Spleen (tissue), 11 donors: ENCODE measurements at regions not wholly inside any gene's neighbourhood (a gene's known extent, or its start where the extent isn't known, plus 50 kb on each side); places are given as distances from the start of the nearest gene placed in this dataset.

Source experiments
- DNase-seq: peaks from one replicate; pipeline ENCODE4 v3.0.0-alpha.2; 2020
- H3K27ac ChIP-seq, 8 donors: fragments of 200-600 bp; sonication (generic) in 7 of 8; 1 replicate in 4 of 8; 2 replicates in 4 of 8; pipeline versions ENCODE4 v1.5.0 to v1.8.0; 2016 to 2021; ENCODE audit warnings: inconsistent platforms in 4 of 8, mild to moderate bottlenecking in 4 of 8, moderate library complexity in 1 of 8
- H3K27me3 ChIP-seq, 7 donors: fragments of 200-600 bp; sonication (generic) in 6 of 7; replicated peaks in 1 of 7; 1 replicate in 4 of 7; 2 replicates in 3 of 7; pipeline versions ENCODE4 v1.5.0 to v1.8.0; 2016 to 2021; ENCODE audit warnings: inconsistent platforms in 3 of 7, mild to moderate bottlenecking in 1 of 7
- H3K36me3 ChIP-seq, 6 donors: fragments of 200-600 bp; sonication (generic) in 5 of 6; 1 replicate in 4 of 6; 2 replicates in 2 of 6; pipeline versions ENCODE4 v1.5.0 to v1.8.0; 2016 to 2021; ENCODE audit warnings: inconsistent platforms in 2 of 6
- H3K4me1 ChIP-seq, 6 donors: fragments of 200-600 bp; sonication (generic) in 5 of 6; 1 replicate in 3 of 6; 2 replicates in 3 of 6; pipeline versions ENCODE4 v1.5.0 to v1.8.0; 2016 to 2021; ENCODE audit warnings: inconsistent platforms in 3 of 6
- H3K4me3 ChIP-seq, 8 donors: fragments of 200-600 bp; sonication (generic) in 7 of 8; 1 replicate in 4 of 8; 2 replicates in 4 of 8; pipeline versions ENCODE4 v1.5.0 to v1.8.0; 2016 to 2021; ENCODE audit warnings: inconsistent platforms in 4 of 8, mild to moderate bottlenecking in 4 of 8, moderate library complexity in 2 of 8
- H3K9me3 ChIP-seq, 8 donors: fragments of 200-600 bp; sonication (generic) in 7 of 8; 1 replicate in 4 of 8; 2 replicates in 4 of 8; pipeline versions ENCODE4 v1.5.0 to v1.8.0; 2016 to 2021; ENCODE audit warnings: inconsistent platforms in 4 of 8
- POLR2A ChIP-seq, 3 donors: fragments of 450-650 bp; IDR thresholded peaks; one replicate each; pipeline ENCODE4 v1.5.1; 2017; ENCODE audit warnings: antibody characterized with exemption in 3 of 3, mild to moderate bottlenecking in 1 of 3
- POLR2AphosphoS5 ChIP-seq, 3 donors: sonication (generic); formaldehyde crosslinking; IDR thresholded peaks; one replicate each; pipeline ENCODE4 v1.5.1; 2017; ENCODE audit warnings: antibody characterized with exemption in 3 of 3
- WGBS, 5 donors: extraction: QIAGEN DNeasy Blood & Tissue Kit in 3 of 5; methylation state at CpG; one replicate each; pipeline versions ENCODE4 v1.1.5 to v1.1.7; 2013 to 2018; 5-methylcytosine and 5-hydroxymethylcytosine counted together
- intact Hi-C: fragments of 100-400 bp; cut with DNase I; formaldehyde crosslinking; loops from one replicate; pipeline ENCODE4 v1.15.0; 2023; ENCODE audit warnings: low total_unique reads
- TF ChIP-seq, protein P1 (sequence below), 11 experiments: fragments of 200-600 bp in 7 of 11; fragments of 450-650 bp in 4 of 11; sonication (generic) in 4 of 11; IDR thresholded peaks in 8 of 11; conservative IDR thresholded peaks in 3 of 11; 1 replicate in 7 of 11; 2 replicates in 4 of 11; pipeline versions ENCODE4 v1.4.0 to v1.8.0; 2016 to 2021; ENCODE audit warnings: antibody characterized with exemption in 11 of 11, inconsistent platforms in 4 of 11, mild to moderate bottlenecking in 1 of 11
- donor health status: healthy with polysubstance abuse.
- donor health status: DM: no; HTN: no; CAD: no; lungs with moderate emphysema.
- donor health status: DM: no; HTN: no; CAD: no.
- donor health status: Bipolar disorder and iron deficiency.
- donor health status: healthy.
- donor health status: DM: no; HTN: no; CAD: no.
- donor health status: DM: yes; HTN: yes; CAD: no.

- no peak overlapping the region for H3K27ac ChIP-seq
- H3K27me3 ChIP-seq = no peaks in the 10 kb centered on the region
- intact Hi-C loops = no loop called here
- H3K4me3 ChIP-seq = no peak overlapping the region
- TF ChIP-seq, protein P1, sequence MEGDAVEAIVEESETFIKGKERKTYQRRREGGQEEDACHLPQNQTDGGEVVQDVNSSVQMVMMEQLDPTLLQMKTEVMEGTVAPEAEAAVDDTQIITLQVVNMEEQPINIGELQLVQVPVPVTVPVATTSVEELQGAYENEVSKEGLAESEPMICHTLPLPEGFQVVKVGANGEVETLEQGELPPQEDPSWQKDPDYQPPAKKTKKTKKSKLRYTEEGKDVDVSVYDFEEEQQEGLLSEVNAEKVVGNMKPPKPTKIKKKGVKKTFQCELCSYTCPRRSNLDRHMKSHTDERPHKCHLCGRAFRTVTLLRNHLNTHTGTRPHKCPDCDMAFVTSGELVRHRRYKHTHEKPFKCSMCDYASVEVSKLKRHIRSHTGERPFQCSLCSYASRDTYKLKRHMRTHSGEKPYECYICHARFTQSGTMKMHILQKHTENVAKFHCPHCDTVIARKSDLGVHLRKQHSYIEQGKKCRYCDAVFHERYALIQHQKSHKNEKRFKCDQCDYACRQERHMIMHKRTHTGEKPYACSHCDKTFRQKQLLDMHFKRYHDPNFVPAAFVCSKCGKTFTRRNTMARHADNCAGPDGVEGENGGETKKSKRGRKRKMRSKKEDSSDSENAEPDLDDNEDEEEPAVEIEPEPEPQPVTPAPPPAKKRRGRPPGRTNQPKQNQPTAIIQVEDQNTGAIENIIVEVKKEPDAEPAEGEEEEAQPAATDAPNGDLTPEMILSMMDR (IDR thresholded peaks at IDR 0.05 in 8 of 11, conservative IDR thresholded peaks at IDR 0.05 in 3 of 11) = no peak
- TF ChIP-seq POLR2A (IDR thresholded peaks at IDR 0.05) (no peak), POLR2AphosphoS5 (IDR thresholded peaks at IDR 0.05) (no peak)
- no peaks in the 10 kb centered on the region for H3K36me3 ChIP-seq
- H3K4me1 ChIP-seq = peaks cover 0 to 6% (median 0%) of the 10 kb centered on the region in 6 donors
- H3K9me3 ChIP-seq = no peaks in the 10 kb centered on the region
- WGBS, 5 donors = 78 to 98% (median 91%) methylated on average over 2 of the region's 2 CpGs
- DNase-seq = no peak
Observed at GRCh38 chr3:40852712-40853111, 328.0 kb downstream of the ZNF621 start.

- Histone ChIP-seq H3K4me1 (peaks cover 0 to 6% (median 0%) of the 10 kb centered on the region in 6 donors), H3K27ac (no peak overlapping the region), H3K36me3 (no peaks in the 10 kb centered on the region), H3K9me3 (no peaks in the 10 kb centered on the region), H3K27me3 (no peaks in the 10 kb centered on the region), H3K4me3 (no peak overlapping the region)
- intact Hi-C loops = no loop called here
- TF ChIP-seq, protein P1 (IDR thresholded peaks at IDR 0.05 in 8 of 11, conservative IDR thresholded peaks at IDR 0.05 in 3 of 11) = no peak
- TF ChIP-seq POLR2AphosphoS5 (IDR thresholded peaks at IDR 0.05) (no peak), POLR2A (IDR thresholded peaks at IDR 0.05) (no peak)
- no peak for DNase-seq
- WGBS, 5 donors = 89 to 94% (median 92%) methylated on average over 4 of the region's 4 CpGs
Observed at GRCh38 chr3:40853474-40853873, 328.7 kb downstream of the ZNF621 start.

- no peak for DNase-seq
- Histone ChIP-seq H3K4me3 (no peak overlapping the region), H3K36me3 (no peaks in the 10 kb centered on the region), H3K27ac (no peak overlapping the region), H3K27me3 (no peaks in the 10 kb centered on the region), H3K9me3 (no peaks in the 10 kb centered on the region), H3K4me1 (peaks cover 0 to 5% (median 0%) of the 10 kb centered on the region in 6 donors)
- 87 to 97% (median 90%) methylated on average over 1 of the region's 1 CpG for WGBS, 5 donors
- TF ChIP-seq POLR2A (IDR thresholded peaks at IDR 0.05) (no peak), POLR2AphosphoS5 (IDR thresholded peaks at IDR 0.05) (no peak)
- TF ChIP-seq, protein P1 (IDR thresholded peaks at IDR 0.05 in 8 of 11, conservative IDR thresholded peaks at IDR 0.05 in 3 of 11) = no peak
- intact Hi-C loops = no loop called here
Observed at GRCh38 chr3:40855871-40856270, 331.1 kb downstream of the ZNF621 start.

- intact Hi-C loops = no loop called here
- H3K4me1 ChIP-seq = no peaks in the 10 kb centered on the region
- H3K27ac ChIP-seq = no peak overlapping the region
- H3K27me3 ChIP-seq = peaks cover 0 to 4% (median 0%) of the 10 kb centered on the region in 7 donors
- no peak overlapping the region for H3K4me3 ChIP-seq
- no peaks in the 10 kb centered on the region for H3K36me3 ChIP-seq
- H3K9me3 ChIP-seq = no peaks in the 10 kb centered on the region
- DNase-seq = no peak
- TF ChIP-seq, protein P1 (IDR thresholded peaks at IDR 0.05 in 8 of 11, conservative IDR thresholded peaks at IDR 0.05 in 3 of 11) = no peak
- TF ChIP-seq POLR2AphosphoS5 (IDR thresholded peaks at IDR 0.05) (no peak), POLR2A (IDR thresholded peaks at IDR 0.05) (no peak)
- 81 to 93% (median 86%) methylated on average over 7 of the region's 7 CpGs for WGBS, 5 donors
Observed at GRCh38 chr3:40858364-40859115, 333.8 kb downstream of the ZNF621 start.
